Stimulated activated CD4-positive, alpha-beta T cell treated with anti-CD3 and anti-CD28 coated beads, TNF-alpha, amount 100 ng/mL, for 48 hours (primary cell): ENCODE measurements at regions not wholly inside any gene's neighbourhood (a gene's known extent, or its start where the extent isn't known, plus 50 kb on each side); places are given as distances from the start of the nearest gene placed in this dataset.
"Not testable (repeated sequence)": the region's sequence is repeated elsewhere in the genome, so short reads cannot be mapped to it uniquely, and the experiment has no call there.

Experiments used
- DNase-seq, 3 donors: peaks; one replicate each; pipeline ENCODE4 v3.0.0-alpha.2; 2020; ENCODE audit warnings: low read depth in 3 of 3

GRCh38 chr11:87555101-87555500, 517.4 kb downstream of the TMEM135 start:
- no peak for DNase-seq

GRCh38 chr11:87548797-87549196, 511.1 kb downstream of the TMEM135 start:
- DNase-seq, result no peak

- DNase-seq, result no peak
These were observed 508.1 kb downstream of the TMEM135 start for GRCh38 chr11:87545858-87546257.

GRCh38 chr11:87539596-87539995, 501.9 kb downstream of the TMEM135 start:
- DNase-seq, result no peak

- no peak for DNase-seq
These were observed 498.8 kb downstream of the TMEM135 start for GRCh38 chr11:87536565-87536964.

GRCh38 chr11:87536016-87536415, 498.3 kb downstream of the TMEM135 start:
- no peak for DNase-seq

- no peak for DNase-seq
These were observed 497.8 kb downstream of the TMEM135 start for GRCh38 chr11:87535513-87535912.

GRCh38 chr11:87531835-87532234, 494.1 kb downstream of the TMEM135 start:
- not testable (repeated sequence) for DNase-seq

- no peak for DNase-seq
These were observed 491.8 kb downstream of the TMEM135 start for GRCh38 chr11:87529486-87529885.

- DNase-seq, result no peak
These were observed 491.0 kb downstream of the TMEM135 start for GRCh38 chr11:87528752-87529151.

- DNase-seq, result no peak
These were observed 485.5 kb downstream of the TMEM135 start for GRCh38 chr11:87523276-87523675.

GRCh38 chr11:87518266-87518665, 480.5 kb downstream of the TMEM135 start:
- DNase-seq, result no peak

GRCh38 chr11:87517351-87517750, 479.6 kb downstream of the TMEM135 start:
- no peak for DNase-seq

GRCh38 chr11:87507722-87508121, 470.0 kb downstream of the TMEM135 start:
- DNase-seq, result not testable (repeated sequence)

GRCh38 chr11:87506946-87507345, 469.2 kb downstream of the TMEM135 start:
- not testable (repeated sequence) for DNase-seq

- DNase-seq, result no peak
These were observed 463.7 kb downstream of the TMEM135 start for GRCh38 chr11:87501388-87501787.

- not testable (repeated sequence) for DNase-seq
These were observed 457.2 kb downstream of the TMEM135 start for GRCh38 chr11:87494936-87495335.

- not testable (repeated sequence) for DNase-seq
These were observed 456.3 kb downstream of the TMEM135 start for GRCh38 chr11:87494026-87494425.

- no peak for DNase-seq
These were observed 455.8 kb downstream of the TMEM135 start for GRCh38 chr11:87493516-87493915.

GRCh38 chr11:87491381-87491780, 453.6 kb downstream of the TMEM135 start:
- DNase-seq, result no peak

GRCh38 chr11:87490671-87491070, 452.9 kb downstream of the TMEM135 start:
- DNase-seq, result no peak

- no peak for DNase-seq
These were observed 446.8 kb downstream of the TMEM135 start for GRCh38 chr11:87484566-87484965.

- no peak for DNase-seq
These were observed 439.6 kb downstream of the TMEM135 start for GRCh38 chr11:87477321-87477720.

- no peak for DNase-seq
These were observed 435.4 kb downstream of the TMEM135 start for GRCh38 chr11:87473174-87473573.

- DNase-seq, result no peak
These were observed 428.5 kb downstream of the TMEM135 start for GRCh38 chr11:87466223-87466622.
